Uterus (tissue), 2 donors: ENCODE measurements at regions not wholly inside any gene's neighbourhood (a gene's known extent, or its start where the extent isn't known, plus 50 kb on each side); places are given as distances from the start of the nearest gene placed in this dataset.

ENCODE experiments used
- POLR2A ChIP-seq, 2 donors: fragments of 450-650 bp; IDR thresholded peaks; one replicate each; pipeline ENCODE4 v1.6.1; 2016; ENCODE audit warnings: antibody characterized with exemption in 2 of 2, mild to moderate bottlenecking in 1 of 2, moderate library complexity in 1 of 2
- TF ChIP-seq, protein P1 (sequence below), 4 experiments: fragments of 200-600 bp in 2 of 4; fragments of 450-650 bp in 2 of 4; sonication (generic) in 2 of 4; IDR thresholded peaks; one replicate each; pipeline ENCODE4 v1.5.1; 2016 to 2019; ENCODE audit warnings: antibody characterized with exemption in 4 of 4, mild to moderate bottlenecking in 2 of 4, moderate library complexity in 1 of 4

GRCh38 chr5:171595401-171595800 is 176.0 kb downstream of the FGF18 start:
- TF ChIP-seq, protein P1, sequence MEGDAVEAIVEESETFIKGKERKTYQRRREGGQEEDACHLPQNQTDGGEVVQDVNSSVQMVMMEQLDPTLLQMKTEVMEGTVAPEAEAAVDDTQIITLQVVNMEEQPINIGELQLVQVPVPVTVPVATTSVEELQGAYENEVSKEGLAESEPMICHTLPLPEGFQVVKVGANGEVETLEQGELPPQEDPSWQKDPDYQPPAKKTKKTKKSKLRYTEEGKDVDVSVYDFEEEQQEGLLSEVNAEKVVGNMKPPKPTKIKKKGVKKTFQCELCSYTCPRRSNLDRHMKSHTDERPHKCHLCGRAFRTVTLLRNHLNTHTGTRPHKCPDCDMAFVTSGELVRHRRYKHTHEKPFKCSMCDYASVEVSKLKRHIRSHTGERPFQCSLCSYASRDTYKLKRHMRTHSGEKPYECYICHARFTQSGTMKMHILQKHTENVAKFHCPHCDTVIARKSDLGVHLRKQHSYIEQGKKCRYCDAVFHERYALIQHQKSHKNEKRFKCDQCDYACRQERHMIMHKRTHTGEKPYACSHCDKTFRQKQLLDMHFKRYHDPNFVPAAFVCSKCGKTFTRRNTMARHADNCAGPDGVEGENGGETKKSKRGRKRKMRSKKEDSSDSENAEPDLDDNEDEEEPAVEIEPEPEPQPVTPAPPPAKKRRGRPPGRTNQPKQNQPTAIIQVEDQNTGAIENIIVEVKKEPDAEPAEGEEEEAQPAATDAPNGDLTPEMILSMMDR (IDR thresholded peaks at IDR 0.05), result no peak
- TF ChIP-seq POLR2A (IDR thresholded peaks at IDR 0.05), result no peak
